Endometrium (tissue), 2 donors: ENCODE measurements at regions not wholly inside any gene's neighbourhood (a gene's known extent, or its start where the extent isn't known, plus 50 kb on each side); places are given as distances from the start of the nearest gene placed in this dataset.
"Not testable (repeated sequence)": the region's sequence is repeated elsewhere in the genome, so short reads cannot be mapped to it uniquely, and the experiment has no call there.

Source experiments
- FAIRE-seq: peaks from 2 replicates; lab custom pipeline; 2012; peaks lifted over from hg19 to GRCh38; lab: Jason Lieb, UNC
- donor health status: control.
- donor health status: control.

DNA sequence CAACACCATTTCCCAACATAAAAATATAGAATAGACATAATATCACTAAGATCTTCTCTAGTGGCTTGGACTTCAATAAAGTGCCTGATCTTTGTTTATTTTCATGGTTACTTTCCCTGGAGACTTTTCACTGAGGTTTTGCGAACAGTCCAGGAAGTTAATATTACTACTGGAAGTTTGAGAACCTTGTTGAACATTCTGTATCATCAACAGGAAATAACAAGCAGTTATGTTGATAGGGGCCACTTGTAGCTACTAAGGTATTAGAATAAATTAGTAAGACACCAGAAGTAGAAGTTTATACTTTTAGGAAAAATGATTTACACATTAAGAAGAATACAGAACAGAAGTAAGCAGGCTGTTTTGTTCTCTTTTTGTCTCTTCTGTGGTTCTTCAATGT, 180.2 kb downstream of the TFAP2B start:
- FAIRE-seq, result no peak

DNA sequence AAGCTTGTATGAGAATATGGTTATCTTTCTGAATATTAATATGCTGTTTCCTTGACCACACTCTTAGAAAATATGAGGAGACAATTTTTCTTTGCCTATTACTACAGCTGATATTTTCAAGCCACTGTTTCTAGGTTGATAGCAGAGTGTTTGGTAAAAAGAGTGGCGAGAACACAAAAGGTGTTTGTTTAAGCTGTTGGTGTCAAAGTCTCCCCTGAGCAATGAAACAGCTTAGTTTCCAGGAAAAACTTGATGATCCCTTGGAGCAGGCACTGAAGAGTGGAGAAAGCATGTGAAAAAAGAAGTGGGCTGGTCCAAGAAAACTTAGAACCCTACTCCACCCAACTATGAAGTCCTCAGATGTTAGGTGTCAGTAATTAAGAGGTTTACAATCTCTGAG, 182.7 kb downstream of the TFAP2B start:
- no peak for FAIRE-seq

DNA sequence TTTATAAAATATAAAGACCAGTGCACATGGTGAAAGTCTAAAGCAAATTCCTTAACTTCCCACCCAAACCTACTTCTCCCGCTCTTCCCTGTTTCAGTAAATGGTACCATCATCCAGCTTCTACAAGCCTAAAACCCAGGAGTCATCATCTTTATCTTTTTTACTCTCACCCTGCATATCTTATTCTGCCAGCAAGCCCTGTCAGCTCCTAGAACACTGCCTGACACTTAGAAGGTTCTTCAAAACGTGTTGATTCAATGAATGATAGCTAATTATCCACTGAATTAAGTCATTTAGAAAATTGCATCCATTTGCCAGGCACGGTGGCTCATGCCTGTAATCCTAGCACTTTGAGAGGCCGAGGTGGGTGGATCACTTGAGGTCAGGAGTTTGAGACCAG, 185.7 kb downstream of the TFAP2B start:
- no peak for FAIRE-seq

DNA sequence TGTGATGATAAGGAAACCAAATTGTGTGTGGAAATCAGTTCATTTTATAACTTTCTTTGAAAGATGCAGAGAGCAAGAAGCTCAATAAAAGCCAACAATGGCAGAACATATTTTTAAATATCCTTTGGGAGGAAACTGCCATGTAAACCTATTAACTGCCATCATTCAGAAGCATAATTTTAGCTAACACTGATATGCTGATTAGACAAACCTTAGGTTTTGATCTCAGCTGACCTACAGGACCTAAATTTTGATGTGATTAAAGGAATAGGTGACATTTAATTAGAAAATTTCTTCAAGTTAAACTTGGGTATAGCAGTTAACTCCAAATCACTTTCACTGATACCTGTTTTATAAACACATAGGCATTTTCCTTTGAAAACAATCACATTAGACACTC, 187.1 kb downstream of the TFAP2B start:
- no peak for FAIRE-seq

DNA sequence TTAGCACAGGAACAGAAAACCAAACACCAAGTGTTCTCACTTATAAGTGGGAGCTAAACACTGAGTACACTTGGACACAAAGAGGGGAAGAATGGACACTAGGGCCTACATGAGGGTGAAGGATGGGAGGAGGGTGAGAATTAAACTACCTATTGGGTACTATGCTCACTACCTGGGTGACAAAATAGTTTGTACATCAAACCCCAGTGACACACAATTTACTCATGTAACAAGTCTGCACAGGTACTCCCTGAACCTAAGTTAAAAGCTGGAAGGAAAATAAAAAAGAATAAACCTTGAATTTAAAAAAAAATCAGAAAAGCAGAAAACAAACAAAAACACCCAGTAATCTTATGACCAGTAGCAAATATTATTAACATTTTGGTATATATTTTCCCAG, 188.6 kb downstream of the TFAP2B start:
- no peak for FAIRE-seq

DNA sequence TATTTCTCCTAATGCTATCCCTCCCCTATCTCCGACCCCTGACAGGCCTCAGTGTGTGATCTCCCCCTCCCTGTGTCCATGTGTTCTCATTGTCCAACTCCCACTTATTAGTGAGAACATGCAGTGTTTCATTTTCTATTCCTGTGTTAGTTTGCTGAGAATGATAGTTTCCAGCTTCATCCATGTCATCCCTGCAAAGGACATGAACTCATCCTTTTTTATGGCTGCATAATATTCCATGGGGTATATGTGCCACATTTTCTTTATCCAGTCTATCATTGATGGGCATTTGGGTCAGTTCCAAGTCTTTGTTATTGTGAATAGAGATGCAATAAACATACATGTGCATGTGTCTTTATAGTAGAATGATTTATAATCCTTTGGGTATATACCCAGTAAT, 190.0 kb downstream of the TFAP2B start:
- FAIRE-seq, result not testable (repeated sequence)

DNA sequence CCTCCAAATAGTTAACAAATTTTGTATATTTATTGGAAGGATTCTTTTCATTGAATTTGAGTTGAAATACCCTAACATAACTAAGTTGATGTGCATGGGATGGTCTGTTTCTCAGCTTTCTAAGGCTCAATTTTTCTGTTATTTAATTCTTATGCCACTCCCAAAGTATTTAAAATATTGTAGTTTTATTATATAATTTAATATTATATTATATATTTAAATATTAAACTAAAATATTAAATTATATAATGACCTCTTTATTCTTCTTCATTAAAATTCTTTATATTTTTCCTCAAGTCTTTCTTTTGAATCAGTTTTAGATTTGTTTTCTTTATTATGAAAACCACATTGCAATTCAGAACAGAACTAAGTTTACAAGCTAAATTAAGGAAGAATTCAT, 194.7 kb downstream of the TFAP2B start:
- FAIRE-seq, result peak; percentile 12

DNA sequence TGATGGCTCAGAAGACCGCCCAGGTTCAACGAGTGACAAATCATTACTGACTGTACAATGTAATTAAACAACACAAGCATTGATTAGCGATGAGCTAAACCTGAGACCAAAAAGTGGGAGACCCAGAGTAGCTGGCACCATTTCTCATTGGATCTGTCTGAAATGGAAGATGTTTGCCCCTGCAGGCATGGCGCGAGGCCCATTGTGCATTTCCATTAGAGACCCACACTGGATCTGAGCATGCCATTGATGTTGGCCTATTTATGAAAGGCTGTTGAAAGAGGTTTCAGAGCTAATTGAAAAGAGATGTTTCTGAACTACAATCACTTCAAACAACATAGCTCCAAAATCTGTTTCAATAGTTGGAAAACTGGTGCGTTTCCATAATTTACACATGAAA, 196.7 kb downstream of the TFAP2B start:
- no peak for FAIRE-seq

DNA sequence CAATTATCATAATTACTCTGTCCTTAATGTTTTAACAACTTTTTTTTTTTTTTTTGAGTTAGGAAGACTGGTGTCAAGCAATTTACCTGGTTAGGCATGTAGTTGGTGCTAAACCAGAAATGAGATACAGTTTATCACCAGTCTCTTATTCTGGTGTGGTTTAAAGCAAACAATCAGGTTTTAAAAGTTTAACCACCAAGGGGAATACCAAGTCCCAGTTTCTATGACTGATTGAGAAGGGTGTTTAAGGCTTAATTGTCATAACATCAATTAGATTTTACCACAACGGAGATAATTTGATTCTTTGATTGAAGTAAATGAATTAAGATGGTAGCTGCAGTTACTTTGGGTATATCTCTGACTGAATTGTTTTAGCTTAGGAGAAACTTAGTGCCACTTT, 197.8 kb downstream of the TFAP2B start:
- FAIRE-seq, result no peak

DNA sequence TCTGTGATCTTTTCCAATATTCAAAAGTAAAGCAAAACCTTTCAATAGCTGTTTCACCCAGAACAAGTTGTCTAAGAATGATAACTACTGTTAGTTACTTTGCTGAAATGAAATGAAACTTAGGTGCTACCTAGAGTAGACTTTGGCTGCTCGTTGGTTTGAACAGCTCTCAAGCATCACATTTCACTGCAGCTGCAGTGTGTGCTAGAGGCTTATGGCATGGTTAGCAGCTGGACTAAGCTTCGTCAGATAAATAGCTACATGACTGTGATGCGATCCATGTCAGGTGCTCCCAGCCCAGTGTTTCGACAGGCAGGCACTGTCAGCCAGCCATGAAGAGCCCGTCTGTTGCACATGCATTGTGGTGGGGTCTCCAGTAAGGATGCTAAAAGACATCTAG, 201.1 kb downstream of the TFAP2B start:
- FAIRE-seq, result no peak

DNA sequence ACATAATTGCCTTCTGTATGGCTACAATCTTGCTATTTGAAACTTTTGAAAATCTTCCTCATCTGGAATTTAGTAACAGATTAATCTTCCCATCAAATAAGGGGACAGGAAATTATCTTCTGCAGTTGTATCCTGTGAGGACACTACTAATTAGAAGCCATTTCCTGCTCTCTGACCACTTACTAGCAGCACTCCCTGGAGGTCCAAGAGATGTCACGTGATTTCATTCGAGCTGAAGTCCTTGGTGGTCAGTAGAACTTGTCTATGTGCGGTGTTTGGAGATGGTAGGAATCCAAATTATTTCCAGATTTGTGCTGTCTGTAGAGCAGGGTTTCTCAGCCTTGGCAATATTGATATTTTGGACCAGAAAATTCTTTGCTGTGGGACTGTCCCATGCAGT, 202.5 kb downstream of the TFAP2B start:
- FAIRE-seq, result no peak

DNA sequence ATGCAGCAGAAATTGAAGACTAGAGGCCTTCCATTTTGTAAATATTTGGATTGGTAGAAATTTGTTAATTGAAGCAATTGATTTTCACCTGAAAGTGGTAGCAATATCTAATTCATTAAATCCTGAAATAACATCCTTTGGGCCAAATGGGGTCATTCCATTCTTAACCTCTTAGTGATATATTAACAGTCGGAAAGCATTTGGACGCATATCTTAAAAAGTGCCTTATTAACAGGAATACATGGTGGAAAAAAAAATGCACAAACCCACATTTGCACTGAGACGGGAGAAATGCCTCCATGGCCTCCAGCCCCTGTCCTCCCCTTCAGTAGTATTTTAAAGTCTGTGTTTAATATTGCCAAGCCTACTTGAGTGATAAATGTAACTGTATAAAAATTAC, 205.5 kb downstream of the TFAP2B start:
- no peak for FAIRE-seq

DNA sequence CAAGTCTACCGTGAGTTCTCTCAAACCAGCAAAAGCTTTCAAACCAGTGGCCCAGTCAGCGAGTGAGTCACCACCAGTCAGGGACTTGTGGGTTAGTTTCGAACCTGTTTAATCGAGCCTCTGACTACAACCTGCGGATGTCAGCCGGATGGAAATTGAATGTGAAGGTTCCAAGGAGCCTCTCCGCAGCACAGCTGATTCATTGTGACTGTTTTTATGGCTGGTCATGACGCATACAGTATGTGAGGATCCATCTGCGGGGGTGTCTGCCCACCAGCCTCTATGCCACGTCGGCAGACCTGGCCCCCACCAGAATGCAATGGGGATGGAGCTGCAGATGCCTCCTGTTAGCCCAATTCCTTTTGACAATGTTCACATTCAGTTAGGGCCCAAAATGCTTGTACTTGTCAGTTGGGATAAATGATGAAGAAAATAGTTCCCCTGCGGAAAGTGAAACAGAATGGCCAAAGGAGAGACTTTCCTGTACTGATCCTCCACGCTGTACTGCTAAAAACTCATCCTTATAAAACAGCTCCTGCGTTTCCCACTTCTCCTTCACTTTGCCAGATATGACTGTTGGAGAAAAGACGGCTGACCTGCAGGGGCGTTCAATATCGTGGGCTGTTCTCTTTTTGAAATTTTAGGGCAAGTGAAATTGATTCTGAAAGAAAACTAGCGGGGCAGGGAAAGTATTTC, 206.6 kb downstream of the TFAP2B start:
- no peak for FAIRE-seq

DNA sequence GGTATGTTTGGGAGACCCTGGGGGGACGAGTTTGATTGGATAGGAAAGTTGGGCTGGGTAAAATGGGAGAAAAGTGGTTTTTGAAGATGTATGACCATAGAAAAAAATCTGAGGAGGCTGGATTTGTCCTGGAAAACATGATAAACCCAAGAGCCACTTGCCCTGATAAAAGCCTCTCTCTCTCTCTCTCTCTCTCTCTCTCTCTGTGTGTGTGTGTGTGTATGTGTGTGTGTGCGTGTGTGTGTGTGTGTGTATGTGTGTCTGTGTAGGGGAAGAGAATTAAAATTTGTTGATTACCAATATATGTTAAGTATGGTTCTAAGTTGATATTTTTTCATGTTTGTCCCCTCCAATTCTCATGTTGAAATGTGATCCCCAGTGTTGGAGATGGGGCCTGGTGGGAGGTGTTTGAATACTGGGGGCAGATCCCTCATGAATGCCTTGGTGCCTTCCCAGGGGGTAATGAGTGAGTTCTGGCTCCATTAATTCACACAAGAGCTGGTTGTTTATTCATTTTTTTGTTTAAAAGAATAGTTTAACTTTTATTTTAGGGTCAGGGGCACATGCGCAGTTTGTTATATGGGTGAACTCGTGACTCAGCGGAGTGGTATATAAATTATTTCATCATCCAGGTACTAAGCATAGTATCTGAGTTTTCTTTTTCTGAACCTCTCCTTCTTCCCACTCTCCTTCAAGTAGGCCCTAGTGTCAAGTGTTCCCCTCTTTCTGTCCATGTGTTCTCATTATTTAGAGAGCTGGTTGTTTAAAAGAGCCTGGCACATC, 208.8 kb downstream of the TFAP2B start:
- no peak for FAIRE-seq

DNA sequence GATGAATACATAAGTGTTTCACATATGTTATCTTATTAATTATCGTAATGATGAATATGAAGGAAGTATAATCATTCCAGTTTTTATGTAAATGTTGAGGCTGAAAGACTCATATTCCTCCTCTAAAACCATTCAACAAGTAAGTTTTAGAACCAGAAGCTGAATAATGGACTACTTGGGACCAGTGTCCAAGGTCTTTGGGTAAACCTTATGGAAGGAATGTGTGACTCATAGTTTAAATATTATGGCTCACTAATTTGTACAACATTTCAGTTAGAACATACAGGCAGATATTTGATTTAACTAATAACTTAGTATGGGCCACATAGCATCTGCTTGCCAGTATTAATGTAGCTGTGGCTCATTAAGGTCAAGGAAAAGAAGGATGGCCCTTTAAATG, 209.6 kb downstream of the TFAP2B start:
- no peak for FAIRE-seq

DNA sequence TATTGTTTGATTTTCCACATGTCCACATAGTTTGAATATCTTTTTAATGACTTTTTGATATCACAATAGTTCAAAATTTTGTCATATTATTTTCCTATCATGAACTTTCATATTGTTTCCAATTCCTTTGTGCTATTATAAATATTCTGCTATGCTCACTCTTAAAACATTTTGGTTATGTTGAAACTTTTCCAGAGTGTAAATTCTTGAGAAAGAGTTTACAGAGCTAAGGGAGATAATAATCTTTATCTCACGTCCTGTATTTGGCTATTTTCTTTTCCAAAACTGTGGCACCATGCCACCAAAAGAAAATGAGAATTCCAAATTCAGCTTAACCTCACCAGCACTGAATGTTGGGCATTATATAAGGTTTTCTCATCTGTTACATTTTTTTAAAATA, 210.9 kb downstream of the TFAP2B start:
- FAIRE-seq, result no peak

DNA sequence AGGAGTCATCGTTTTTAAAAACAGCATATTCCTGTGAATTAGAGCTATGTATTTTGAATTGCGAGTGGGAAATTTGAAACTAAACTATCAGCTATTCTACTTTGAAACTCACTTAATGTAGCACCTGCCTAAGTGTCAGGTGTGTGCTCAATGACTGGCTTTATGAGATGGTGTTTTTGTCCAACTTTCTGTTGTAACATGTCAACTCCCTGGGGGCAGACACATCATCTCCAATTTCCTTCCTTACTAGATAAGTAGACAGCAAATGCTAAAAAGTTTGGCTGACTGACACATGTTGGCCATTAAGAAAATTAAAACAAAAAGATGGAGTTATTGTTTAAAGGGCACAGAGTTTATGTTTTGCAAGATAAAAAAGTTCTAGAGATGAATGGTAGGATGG, 226.9 kb downstream of the TFAP2B start:
- no peak for FAIRE-seq

DNA sequence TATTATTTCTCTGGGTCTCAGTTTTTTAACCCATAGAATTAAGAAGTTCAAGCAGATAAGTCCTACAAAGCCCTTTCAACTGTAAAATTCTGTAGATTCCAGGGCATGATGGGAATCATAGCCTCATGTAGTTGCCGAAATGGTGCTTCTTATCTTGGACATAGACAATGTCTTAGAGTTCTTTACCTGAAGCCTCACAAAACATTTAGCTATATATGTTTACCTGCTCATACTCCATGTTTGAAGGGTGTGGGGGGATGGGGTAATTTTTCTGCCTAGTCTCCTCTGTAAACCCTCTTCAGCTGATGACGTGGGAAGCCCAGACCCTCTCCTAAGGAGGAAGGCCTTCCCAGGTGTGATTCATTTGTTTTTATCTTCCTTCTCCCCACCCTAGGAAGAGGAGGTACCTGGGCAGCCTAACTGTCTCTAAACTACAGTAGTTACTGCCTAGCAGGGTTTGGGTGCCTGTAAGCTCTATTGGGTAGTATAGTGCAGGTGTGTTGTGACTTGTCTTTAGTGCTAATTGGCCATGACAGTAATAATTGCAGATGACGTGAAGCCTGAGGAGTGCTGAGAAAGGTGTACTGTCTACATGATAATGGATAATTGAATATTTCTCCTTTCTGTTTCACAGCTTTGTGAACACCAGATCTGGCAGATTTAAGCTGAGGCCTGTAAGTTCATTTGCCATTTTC, 230.8 kb downstream of the TFAP2B start:
- no peak for FAIRE-seq

DNA sequence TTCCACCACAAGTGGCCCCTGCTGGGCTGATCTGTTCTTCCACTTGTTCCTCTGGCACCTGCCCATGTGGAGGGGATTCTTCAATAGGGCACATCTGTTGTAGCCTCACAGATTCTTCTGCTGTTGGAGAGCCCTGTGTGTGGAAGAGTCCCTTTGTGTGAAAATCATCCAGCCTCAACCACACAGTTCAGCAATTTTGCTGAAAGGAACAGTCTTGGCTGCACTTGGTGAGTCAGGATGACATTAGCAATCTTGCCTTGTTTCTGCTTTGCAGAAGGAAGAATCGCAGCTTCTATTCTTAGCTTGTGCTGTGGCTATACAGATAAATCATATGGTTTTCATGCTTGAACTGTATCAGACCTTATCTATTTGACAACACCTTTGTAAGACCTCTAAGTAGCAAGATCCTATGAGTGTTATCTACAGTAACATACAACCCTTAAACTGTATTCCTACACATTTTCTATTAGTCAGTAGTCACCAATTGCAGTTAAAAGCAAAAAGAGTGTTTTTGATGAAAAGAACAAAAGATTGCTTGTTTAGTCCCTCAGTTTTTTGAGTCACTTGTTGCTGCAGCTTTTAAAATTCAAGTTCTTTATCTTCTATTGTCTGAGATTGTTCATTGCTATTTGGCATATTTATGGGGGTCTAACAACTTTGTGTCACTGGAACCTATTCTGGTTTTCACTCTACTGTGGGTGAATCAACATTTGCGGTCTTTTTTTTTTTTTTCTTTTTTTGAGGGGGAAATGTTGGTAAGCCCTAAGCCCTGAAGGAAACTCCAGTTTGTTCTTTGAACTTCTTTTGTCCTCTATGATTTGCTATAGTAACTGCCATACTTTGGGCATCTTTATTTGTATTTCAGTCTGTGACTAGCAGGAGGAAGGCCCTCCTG, 231.6 kb downstream of the TFAP2B start:
- FAIRE-seq, result no peak

DNA sequence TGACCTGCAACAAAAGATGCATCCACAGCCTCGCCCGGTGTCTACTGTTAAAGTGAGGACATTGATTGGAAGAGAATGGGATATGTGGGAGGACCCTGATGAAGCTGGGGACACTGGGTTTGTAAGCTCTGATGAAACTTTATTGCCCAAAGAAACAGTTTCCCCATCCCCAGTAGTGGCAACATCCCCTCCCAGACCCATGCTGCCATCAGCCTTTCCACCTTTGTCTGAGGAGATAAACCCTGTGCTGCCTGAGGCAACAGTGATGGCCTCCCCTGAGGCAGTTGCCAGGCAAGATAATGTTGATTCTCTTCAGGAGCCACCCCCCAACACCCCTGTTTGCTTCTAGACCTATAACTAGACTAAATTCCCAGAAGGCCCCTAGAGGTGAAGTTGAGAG, 234.0 kb downstream of the TFAP2B start:
- FAIRE-seq, result not testable (repeated sequence)

DNA sequence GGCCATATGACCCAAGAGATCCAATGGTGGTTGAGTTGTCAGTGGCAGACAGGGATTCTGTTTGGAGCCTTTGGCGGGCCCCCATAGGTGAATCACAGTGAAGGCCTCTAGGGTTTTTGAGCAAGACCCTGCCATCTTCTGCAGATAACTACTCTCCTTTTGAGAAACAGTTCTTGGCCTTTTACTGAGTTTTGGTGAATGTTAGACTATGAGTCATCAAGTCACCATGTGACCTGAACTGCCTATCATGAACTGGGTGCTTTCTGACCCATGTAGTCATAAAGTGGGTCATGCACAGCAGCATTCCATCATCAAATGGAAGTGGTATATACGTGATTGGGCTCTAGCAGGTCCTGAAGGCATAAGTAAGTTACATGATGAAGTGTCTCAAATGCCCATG, 236.6 kb downstream of the TFAP2B start:
- FAIRE-seq, result not testable (repeated sequence)

DNA sequence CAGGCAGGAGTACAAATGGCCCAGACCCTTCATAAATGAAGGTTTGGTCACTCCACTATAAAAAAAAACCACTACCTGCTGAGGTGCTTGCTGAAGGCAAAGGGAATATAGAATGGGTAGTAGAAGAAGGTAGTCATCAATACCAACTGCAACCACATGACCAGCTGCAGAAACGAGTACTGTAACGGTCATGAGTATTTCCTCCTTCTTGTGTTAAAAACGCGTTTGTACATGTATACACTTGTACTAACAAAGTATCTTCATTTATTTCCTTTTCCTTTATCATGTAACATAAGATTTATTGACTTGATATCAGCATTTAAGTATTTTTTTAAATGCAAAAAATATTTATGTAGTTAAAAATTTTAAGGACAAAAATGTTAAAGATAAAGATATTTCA, 238.6 kb downstream of the TFAP2B start:
- FAIRE-seq, result peak; percentile 84
